NCI-H1436 (cell line): ENCODE measurements at regions not wholly inside any gene's neighbourhood (a gene's known extent, or its start where the extent isn't known, plus 50 kb on each side); places are given as distances from the start of the nearest gene placed in this dataset.

ENCODE experiments used
- DNase-seq: peaks from one replicate; lab custom pipeline; 2025; lab: John Stamatoyannopoulos, UW

- no peak for DNase-seq
Measured at GRCh38 chr1:119308130-119308700, 60.4 kb upstream of the HAO2 start.

- no peak for DNase-seq
Measured at GRCh38 chr1:119308806-119309205, 59.8 kb upstream of the HAO2 start.

- DNase-seq = no peak
Measured at GRCh38 chr1:119310301-119310700, 58.3 kb upstream of the HAO2 start.

- no peak for DNase-seq
Measured at GRCh38 chr1:119312500-119312899, 56.1 kb upstream of the HAO2 start.

GRCh38 chr1:119314001-119314796 is 54.4 kb upstream of the HAO2 start:
- no peak for DNase-seq

GRCh38 chr1:119316870-119317416 is 51.6 kb upstream of the HAO2 start:
- DNase-seq = no peak

GRCh38 chr1:119318466-119319309 is 49.9 kb upstream of the HAO2 start:
- no peak for DNase-seq
